ENCODE measurements at regions not wholly inside any gene's neighbourhood (a gene's known extent, or its start where the extent isn't known, plus 50 kb on each side); places are given as distances from the start of the nearest gene placed in this dataset.

DNA sequence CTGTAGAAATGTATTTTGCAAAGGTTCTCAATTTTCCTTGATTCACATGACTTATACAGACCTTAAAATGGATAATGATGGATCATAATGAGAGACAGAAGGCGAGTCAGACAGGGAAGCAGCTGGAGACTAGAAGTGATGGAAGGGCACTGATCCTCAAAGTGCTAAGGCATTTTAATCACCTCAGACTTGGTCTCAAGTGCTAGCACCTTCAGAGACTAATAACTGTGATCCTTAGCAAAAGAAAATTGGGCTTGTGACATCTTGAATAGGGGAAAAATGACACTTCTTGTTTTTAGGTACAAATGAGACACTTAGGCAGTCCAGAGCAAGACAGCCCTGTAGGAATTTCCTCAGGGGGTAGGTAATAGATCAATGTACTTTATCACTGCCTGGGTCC is 1011.7 kb downstream of the SQOR start:
- TF ChIP-seq, protein P1, sequence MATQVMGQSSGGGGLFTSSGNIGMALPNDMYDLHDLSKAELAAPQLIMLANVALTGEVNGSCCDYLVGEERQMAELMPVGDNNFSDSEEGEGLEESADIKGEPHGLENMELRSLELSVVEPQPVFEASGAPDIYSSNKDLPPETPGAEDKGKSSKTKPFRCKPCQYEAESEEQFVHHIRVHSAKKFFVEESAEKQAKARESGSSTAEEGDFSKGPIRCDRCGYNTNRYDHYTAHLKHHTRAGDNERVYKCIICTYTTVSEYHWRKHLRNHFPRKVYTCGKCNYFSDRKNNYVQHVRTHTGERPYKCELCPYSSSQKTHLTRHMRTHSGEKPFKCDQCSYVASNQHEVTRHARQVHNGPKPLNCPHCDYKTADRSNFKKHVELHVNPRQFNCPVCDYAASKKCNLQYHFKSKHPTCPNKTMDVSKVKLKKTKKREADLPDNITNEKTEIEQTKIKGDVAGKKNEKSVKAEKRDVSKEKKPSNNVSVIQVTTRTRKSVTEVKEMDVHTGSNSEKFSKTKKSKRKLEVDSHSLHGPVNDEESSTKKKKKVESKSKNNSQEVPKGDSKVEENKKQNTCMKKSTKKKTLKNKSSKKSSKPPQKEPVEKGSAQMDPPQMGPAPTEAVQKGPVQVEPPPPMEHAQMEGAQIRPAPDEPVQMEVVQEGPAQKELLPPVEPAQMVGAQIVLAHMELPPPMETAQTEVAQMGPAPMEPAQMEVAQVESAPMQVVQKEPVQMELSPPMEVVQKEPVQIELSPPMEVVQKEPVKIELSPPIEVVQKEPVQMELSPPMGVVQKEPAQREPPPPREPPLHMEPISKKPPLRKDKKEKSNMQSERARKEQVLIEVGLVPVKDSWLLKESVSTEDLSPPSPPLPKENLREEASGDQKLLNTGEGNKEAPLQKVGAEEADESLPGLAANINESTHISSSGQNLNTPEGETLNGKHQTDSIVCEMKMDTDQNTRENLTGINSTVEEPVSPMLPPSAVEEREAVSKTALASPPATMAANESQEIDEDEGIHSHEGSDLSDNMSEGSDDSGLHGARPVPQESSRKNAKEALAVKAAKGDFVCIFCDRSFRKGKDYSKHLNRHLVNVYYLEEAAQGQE (IDR thresholded peaks at IDR 0.05; ENCODE audit: insufficient read depth in 1 of 2, low read depth in 2 of 2, low read length in 2 of 2) = no peak
- TF ChIP-seq FOXP2 (optimal IDR thresholded peaks at IDR 0.05; ENCODE audit: borderline replicate concordance, extremely low read depth, extremely low read length, insufficient read depth) (no peak), SIN3A (IDR thresholded peaks at IDR 0.05; ENCODE audit: borderline replicate concordance, insufficient read depth, low read length) (no peak), TAF1 (IDR thresholded peaks at IDR 0.05; ENCODE audit: borderline replicate concordance, insufficient read depth, low read length) (no peak), POLR2AphosphoS5 (IDR thresholded peaks at IDR 0.05; ENCODE audit: low read depth, low read length) (no peak)

DNA sequence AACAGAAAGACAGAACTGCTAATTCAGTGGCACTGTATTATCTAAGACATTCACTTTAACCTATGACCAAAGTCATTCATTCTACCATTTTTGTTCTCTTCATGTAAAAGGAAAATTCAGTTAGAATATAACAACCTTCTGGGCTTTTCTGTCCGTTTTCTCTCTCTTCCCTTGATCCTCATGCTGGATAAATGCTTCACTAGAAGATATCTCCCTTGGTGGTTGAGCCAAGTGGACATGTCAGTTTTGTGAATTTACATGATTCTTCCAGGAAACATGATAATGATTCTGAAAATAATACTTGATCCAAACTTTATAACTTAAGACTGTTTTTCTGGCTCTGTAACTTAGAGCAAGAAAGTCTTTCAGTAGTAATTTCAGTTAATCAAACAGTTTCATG is 1012.2 kb downstream of the SQOR start:
- TF ChIP-seq FOXP2 (optimal IDR thresholded peaks at IDR 0.05; ENCODE audit: borderline replicate concordance, extremely low read depth, extremely low read length, insufficient read depth) (no peak), SIN3A (IDR thresholded peaks at IDR 0.05; ENCODE audit: borderline replicate concordance, insufficient read depth, low read length) (no peak), POLR2AphosphoS5 (IDR thresholded peaks at IDR 0.05; ENCODE audit: low read depth, low read length) (no peak), TAF1 (IDR thresholded peaks at IDR 0.05; ENCODE audit: borderline replicate concordance, insufficient read depth, low read length) (no peak)
- TF ChIP-seq, protein P1 (IDR thresholded peaks at IDR 0.05; ENCODE audit: insufficient read depth in 1 of 2, low read depth in 2 of 2, low read length in 2 of 2) = no peak

DNA sequence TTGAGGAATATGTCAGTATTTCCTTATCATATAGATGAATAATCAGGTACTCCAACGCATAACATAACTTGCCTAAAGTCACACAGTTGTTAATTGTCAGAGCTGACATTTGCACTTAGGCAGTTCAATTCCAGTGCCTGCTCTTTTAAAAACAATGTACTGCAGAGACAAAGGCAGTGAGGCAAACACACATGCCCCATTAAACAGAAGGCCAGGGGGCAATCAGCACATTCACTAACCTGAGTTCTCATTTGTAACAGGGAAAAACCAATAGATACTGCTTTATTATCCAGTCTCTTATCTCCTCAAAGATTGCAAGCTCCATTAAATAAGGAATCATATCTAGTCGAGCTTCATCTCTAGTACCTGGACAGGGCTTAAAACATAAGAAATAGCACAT is 1017.4 kb downstream of the SQOR start:
- TF ChIP-seq, protein P1 (IDR thresholded peaks at IDR 0.05; ENCODE audit: insufficient read depth in 1 of 2, low read depth in 2 of 2, low read length in 2 of 2) = no peak
- no peak for TF ChIP-seq POLR2AphosphoS5 (IDR thresholded peaks at IDR 0.05; ENCODE audit: low read depth, low read length)
- no peak for TF ChIP-seq TAF1 (IDR thresholded peaks at IDR 0.05; ENCODE audit: borderline replicate concordance, insufficient read depth, low read length)
- no peak for TF ChIP-seq FOXP2 (optimal IDR thresholded peaks at IDR 0.05; ENCODE audit: borderline replicate concordance, extremely low read depth, extremely low read length, insufficient read depth)
- no peak for TF ChIP-seq SIN3A (IDR thresholded peaks at IDR 0.05; ENCODE audit: borderline replicate concordance, insufficient read depth, low read length)

- TF ChIP-seq TAF1 (IDR thresholded peaks at IDR 0.05; ENCODE audit: borderline replicate concordance, insufficient read depth, low read length) (no peak), POLR2AphosphoS5 (IDR thresholded peaks at IDR 0.05; ENCODE audit: low read depth, low read length) (no peak), FOXP2 (optimal IDR thresholded peaks at IDR 0.05; ENCODE audit: borderline replicate concordance, extremely low read depth, extremely low read length, insufficient read depth) (no peak), SIN3A (IDR thresholded peaks at IDR 0.05; ENCODE audit: borderline replicate concordance, insufficient read depth, low read length) (no peak)
- TF ChIP-seq, protein P1 (IDR thresholded peaks at IDR 0.05; ENCODE audit: insufficient read depth in 1 of 2, low read depth in 2 of 2, low read length in 2 of 2) = no peak
Observed at GRCh38 chr15:46654993-46655392, 1020.2 kb downstream of the SQOR start.
